IgD-negative memory B cell (primary cell): ENCODE measurements at regions not wholly inside any gene's neighbourhood (a gene's known extent, or its start where the extent isn't known, plus 50 kb on each side); places are given as distances from the start of the nearest gene placed in this dataset.
"Not testable (repeated sequence)": the region's sequence is repeated elsewhere in the genome, so short reads cannot be mapped to it uniquely, and the experiment has no call there.

Experiments used
- H3K27ac Mint-ChIP-seq, 3 donors: one replicate each; pipeline ENCODE4 v1.8.0; 2020 to 2022; ENCODE audit warnings: mild to moderate bottlenecking in 3 of 3, mixed read lengths in 3 of 3, moderate library complexity in 1 of 3
- H3K27me3 Mint-ChIP-seq: one replicate; pipeline ENCODE4 v1.8.0; 2021; ENCODE audit warnings: mixed read lengths
- H3K36me3 Mint-ChIP-seq: one replicate; pipeline ENCODE4 v1.8.0; 2020; ENCODE audit warnings: mild to moderate bottlenecking, mixed read lengths
- H3K4me1 Mint-ChIP-seq, 3 donors: one replicate each; pipeline ENCODE4 v1.8.0; 2020 to 2022; ENCODE audit warnings: mixed read lengths in 3 of 3, mild to moderate bottlenecking in 1 of 3
- H3K4me3 Mint-ChIP-seq, 4 donors: one replicate each; pipeline ENCODE4 v1.8.0; 2020 to 2022; ENCODE audit warnings: mild to moderate bottlenecking in 4 of 4, mixed read lengths in 4 of 4, moderate library complexity in 3 of 4
- H3K9me3 Mint-ChIP-seq, 3 donors: one replicate each; pipeline ENCODE4 v1.8.0; 2020 to 2021; ENCODE audit warnings: mixed read lengths in 3 of 3, mild to moderate bottlenecking in 1 of 3

DNA sequence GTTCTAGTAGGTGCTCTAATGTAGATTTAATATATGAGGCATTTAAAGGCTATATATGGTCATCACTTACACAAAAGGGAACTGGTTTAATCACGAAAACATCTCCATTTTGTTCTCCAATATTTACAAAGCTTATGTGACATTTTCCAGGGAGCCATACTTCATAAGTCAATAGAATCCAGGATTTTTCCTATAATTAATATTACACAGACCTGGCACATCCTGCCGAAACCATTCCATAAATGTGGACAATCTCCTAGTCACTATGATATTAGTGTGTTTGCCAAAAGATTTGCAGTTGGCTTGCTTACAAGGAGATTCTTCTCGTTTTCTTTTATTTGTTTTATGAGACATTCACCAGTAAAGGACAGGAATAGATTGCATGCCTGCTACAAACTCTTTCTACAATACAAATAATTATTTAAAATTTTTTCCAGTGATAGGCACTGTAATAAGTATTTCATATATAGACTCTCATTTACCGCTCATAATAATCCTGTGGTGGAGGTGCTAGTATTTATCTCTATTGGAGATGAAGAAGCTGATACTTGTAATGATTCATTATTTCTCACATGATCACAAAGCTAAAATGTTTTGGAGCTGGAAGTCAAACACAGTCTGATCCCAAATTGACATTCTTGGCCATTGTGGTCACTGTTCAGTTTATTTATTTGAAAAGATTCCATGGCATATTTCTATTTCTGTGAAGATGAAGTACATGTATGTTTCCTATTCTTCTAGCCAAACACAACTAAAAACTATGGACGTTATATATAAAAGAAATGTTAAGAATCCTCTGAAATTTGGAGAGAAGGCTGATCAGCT is 597.0 kb downstream of the HTR1B start:
- Mint-ChIP-seq H3K27ac (no peak overlapping the region), H3K36me3 (no peaks in the 10 kb centered on the region), H3K27me3 (no peaks in the 10 kb centered on the region), H3K9me3 (peaks cover 0 to 3% (median 2%) of the 10 kb centered on the region in 3 donors), H3K4me3 (no peak overlapping the region), H3K4me1 (no peaks in the 10 kb centered on the region)

GRCh38 chr6:76862936-76863335 is 600.4 kb downstream of the HTR1B start:
- peaks cover 0 to 3% (median 0%) of the 10 kb centered on the region in 3 donors for H3K9me3 Mint-ChIP-seq
- no peaks in the 10 kb centered on the region for H3K36me3 Mint-ChIP-seq
- no peaks in the 10 kb centered on the region for H3K27me3 Mint-ChIP-seq
- H3K4me3 Mint-ChIP-seq: no peak overlapping the region
- H3K27ac Mint-ChIP-seq: no peak overlapping the region
- H3K4me1 Mint-ChIP-seq: no peaks in the 10 kb centered on the region

GRCh38 chr6:76861403-76861802 is 601.9 kb downstream of the HTR1B start:
- Mint-ChIP-seq H3K4me1 (no peaks in the 10 kb centered on the region), H3K36me3 (no peaks in the 10 kb centered on the region), H3K27ac (no peak overlapping the region), H3K9me3 (no peaks in the 10 kb centered on the region), H3K4me3 (no peak overlapping the region), H3K27me3 (no peaks in the 10 kb centered on the region)

DNA sequence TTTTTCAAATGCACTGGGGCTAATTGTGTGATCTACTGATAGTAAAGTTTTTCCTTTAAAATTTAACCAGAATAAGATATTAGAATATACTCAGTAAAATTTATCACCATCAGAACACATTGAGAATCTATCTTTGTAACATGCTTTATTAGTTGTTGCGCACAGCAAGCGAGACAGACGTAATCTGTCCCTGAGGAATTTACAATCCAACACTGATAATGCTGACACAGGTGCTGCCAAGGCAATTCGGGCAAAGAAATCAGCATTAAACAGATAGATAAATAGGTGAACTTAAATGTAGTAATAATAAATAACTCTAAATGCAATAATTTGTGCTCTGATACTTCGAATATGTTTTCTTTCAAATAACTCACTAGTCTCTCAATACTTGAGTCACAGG is 607.2 kb downstream of the HTR1B start:
- H3K36me3 Mint-ChIP-seq: peaks cover 3% of the 10 kb centered on the region

GRCh38 chr6:76852776-76853175 is 610.5 kb downstream of the HTR1B start:
- Mint-ChIP-seq H3K36me3 (peaks cover 3% of the 10 kb centered on the region), H3K9me3 (peaks cover 2 to 5% (median 4%) of the 10 kb centered on the region in 3 donors), H3K27me3 (no peaks in the 10 kb centered on the region), H3K4me3 (no peak overlapping the region), H3K27ac (no peak overlapping the region), H3K4me1 (no peaks in the 10 kb centered on the region)

More for the DNA sequence above, 607.2 kb downstream of the HTR1B start:
- no peaks in the 10 kb centered on the region for H3K27me3 Mint-ChIP-seq
- H3K4me1 Mint-ChIP-seq: no peaks in the 10 kb centered on the region
- H3K27ac Mint-ChIP-seq: no peak overlapping the region
- no peak overlapping the region for H3K4me3 Mint-ChIP-seq
- peaks cover 0 to 2% (median 0%) of the 10 kb centered on the region in 3 donors for H3K9me3 Mint-ChIP-seq

- H3K4me3 Mint-ChIP-seq, H3K36me3 Mint-ChIP-seq, H3K27me3 Mint-ChIP-seq, H3K4me1 Mint-ChIP-seq, H3K27ac Mint-ChIP-seq: not testable (repeated sequence)
- peaks cover 5 to 12% (median 6%) of the 10 kb centered on the region in 3 donors for H3K9me3 Mint-ChIP-seq
Observed at GRCh38 chr6:76849274-76849970, 613.9 kb downstream of the HTR1B start.

- Mint-ChIP-seq H3K27me3 (no peaks in the 10 kb centered on the region), H3K27ac (no peak overlapping the region)
Observed at GRCh38 chr6:76843054-76843822, 620.1 kb downstream of the HTR1B start.

GRCh38 chr6:76840865-76841264 is 622.4 kb downstream of the HTR1B start:
- H3K4me3 Mint-ChIP-seq: no peak overlapping the region
- no peak overlapping the region for H3K27ac Mint-ChIP-seq
- H3K4me1 Mint-ChIP-seq: no peaks in the 10 kb centered on the region
- peaks cover 4 to 5% (median 4%) of the 10 kb centered on the region in 3 donors for H3K9me3 Mint-ChIP-seq
- no peaks in the 10 kb centered on the region for H3K27me3 Mint-ChIP-seq
- H3K36me3 Mint-ChIP-seq: no peaks in the 10 kb centered on the region

More at GRCh38 chr6:76843054-76843822, 620.1 kb downstream of the HTR1B start:
- no peak overlapping the region for H3K4me3 Mint-ChIP-seq
- no peaks in the 10 kb centered on the region for H3K4me1 Mint-ChIP-seq
- H3K36me3 Mint-ChIP-seq: no peaks in the 10 kb centered on the region
- H3K9me3 Mint-ChIP-seq: peaks cover 4 to 15% (median 9%) of the 10 kb centered on the region in 3 donors

- no peak overlapping the region for H3K4me3 Mint-ChIP-seq
- H3K4me1 Mint-ChIP-seq: no peaks in the 10 kb centered on the region
- H3K36me3 Mint-ChIP-seq: no peaks in the 10 kb centered on the region
- peaks cover 4 to 5% (median 4%) of the 10 kb centered on the region in 3 donors for H3K9me3 Mint-ChIP-seq
- no peak overlapping the region for H3K27ac Mint-ChIP-seq
- no peaks in the 10 kb centered on the region for H3K27me3 Mint-ChIP-seq
Observed at GRCh38 chr6:76840041-76840745, 623.1 kb downstream of the HTR1B start.

- H3K4me1 Mint-ChIP-seq: no peaks in the 10 kb centered on the region
Observed at GRCh38 chr6:76839505-76839904, 623.8 kb downstream of the HTR1B start.

DNA sequence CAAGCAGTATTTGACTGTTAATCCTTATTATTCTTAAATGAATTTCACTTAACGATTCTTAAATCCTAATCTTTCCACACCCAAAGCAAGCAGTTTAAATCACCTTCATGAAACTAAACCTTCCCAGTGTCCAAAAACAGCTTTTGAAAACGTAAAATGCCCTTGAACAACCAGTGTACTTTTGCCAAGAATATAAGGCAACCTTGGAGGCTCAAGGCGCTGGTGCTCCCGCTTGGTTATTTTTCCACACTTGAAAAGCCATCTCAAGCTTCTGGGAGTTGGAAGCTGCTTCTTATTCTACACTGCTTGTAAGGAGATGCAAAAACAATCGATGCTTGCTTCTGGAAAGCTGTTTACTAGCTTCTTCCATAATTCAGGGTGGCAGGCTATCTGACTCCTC is 625.7 kb downstream of the HTR1B start:
- Mint-ChIP-seq H3K36me3 (no peaks in the 10 kb centered on the region), H3K4me1 (no peaks in the 10 kb centered on the region), H3K9me3 (peaks cover under 1 to 5% (median 2%) of the 10 kb centered on the region in 3 donors), H3K27me3 (no peaks in the 10 kb centered on the region), H3K4me3 (no peak overlapping the region), H3K27ac (no peak overlapping the region)

More at GRCh38 chr6:76839505-76839904, 623.8 kb downstream of the HTR1B start:
- H3K4me3 Mint-ChIP-seq: no peak overlapping the region
- no peaks in the 10 kb centered on the region for H3K36me3 Mint-ChIP-seq
- H3K27me3 Mint-ChIP-seq: no peaks in the 10 kb centered on the region
- peaks cover 4 to 5% (median 4%) of the 10 kb centered on the region in 3 donors for H3K9me3 Mint-ChIP-seq
- no peak overlapping the region for H3K27ac Mint-ChIP-seq

- H3K4me1 Mint-ChIP-seq: no peaks in the 10 kb centered on the region
- H3K27ac Mint-ChIP-seq: no peak overlapping the region
- no peaks in the 10 kb centered on the region for H3K36me3 Mint-ChIP-seq
- H3K9me3 Mint-ChIP-seq: peaks cover 0 to 7% (median 3%) of the 10 kb centered on the region in 3 donors
- H3K4me3 Mint-ChIP-seq: no peak overlapping the region
- no peaks in the 10 kb centered on the region for H3K27me3 Mint-ChIP-seq
Observed at GRCh38 chr6:76835695-76836094, 627.6 kb downstream of the HTR1B start.

GRCh38 chr6:76835293-76835692 is 628.0 kb downstream of the HTR1B start:
- Mint-ChIP-seq H3K27ac (no peak overlapping the region), H3K36me3 (no peaks in the 10 kb centered on the region), H3K4me1 (no peaks in the 10 kb centered on the region), H3K4me3 (no peak overlapping the region), H3K9me3 (peaks cover 0 to 7% (median 3%) of the 10 kb centered on the region in 3 donors), H3K27me3 (no peaks in the 10 kb centered on the region)

DNA sequence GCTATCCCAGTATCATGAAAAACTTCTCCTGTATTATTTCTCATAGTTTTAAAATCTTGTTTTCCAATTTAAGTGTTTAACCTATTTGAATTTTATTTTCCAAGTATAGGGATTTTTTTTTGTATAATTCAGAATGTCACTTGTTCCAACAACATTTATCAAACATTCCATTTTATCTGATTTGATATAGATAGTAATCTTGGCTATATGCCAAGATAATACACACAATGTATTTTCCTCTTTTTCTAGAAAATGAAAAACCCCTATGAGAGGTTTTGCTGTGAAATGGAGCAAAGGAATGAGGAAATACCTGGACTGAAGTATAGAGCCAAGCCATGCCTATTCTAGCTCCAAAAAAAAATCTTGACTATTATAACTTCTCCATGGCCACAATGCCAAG is 628.9 kb downstream of the HTR1B start:
- H3K4me1 Mint-ChIP-seq: no peaks in the 10 kb centered on the region
- peaks cover 0 to 8% (median 3%) of the 10 kb centered on the region in 3 donors for H3K9me3 Mint-ChIP-seq
- no peaks in the 10 kb centered on the region for H3K27me3 Mint-ChIP-seq
- H3K36me3 Mint-ChIP-seq: no peaks in the 10 kb centered on the region
- H3K4me3 Mint-ChIP-seq: no peak overlapping the region
- no peak overlapping the region for H3K27ac Mint-ChIP-seq
